ENCODE measurements at regions not wholly inside any gene's neighbourhood (a gene's known extent, or its start where the extent isn't known, plus 50 kb on each side); places are given as distances from the start of the nearest gene placed in this dataset.

GRCh38 chr4:20512033-20512792 lies 188.0 kb upstream of the PACRGL start:
- intact Hi-C loops (cut with DNase I): no loop called here
- Histone ChIP-seq H3K27me3 (no peaks in the 10 kb centered on the region), H3K4me3 (no peak overlapping the region), H3K4me1 (no peaks in the 10 kb centered on the region), H3K9me3 (no peaks in the 10 kb centered on the region), H3K27ac (peak overlapping the region in 2 of 10 donors; percentile 4 to 17), H3K36me3 (no peaks in the 10 kb centered on the region)
- peak in 4 of 8 donors; percentile 27 to 82 (median 63) for ATAC-seq
- 53 to 60% methylated on average over 7 of the region's 7 CpGs for WGBS, 2 donors
- no peak for TF ChIP-seq CTCF (IDR thresholded peaks at IDR 0.05)
- DNase-seq: peak in 1 of 2 donors; percentile 20

DNA sequence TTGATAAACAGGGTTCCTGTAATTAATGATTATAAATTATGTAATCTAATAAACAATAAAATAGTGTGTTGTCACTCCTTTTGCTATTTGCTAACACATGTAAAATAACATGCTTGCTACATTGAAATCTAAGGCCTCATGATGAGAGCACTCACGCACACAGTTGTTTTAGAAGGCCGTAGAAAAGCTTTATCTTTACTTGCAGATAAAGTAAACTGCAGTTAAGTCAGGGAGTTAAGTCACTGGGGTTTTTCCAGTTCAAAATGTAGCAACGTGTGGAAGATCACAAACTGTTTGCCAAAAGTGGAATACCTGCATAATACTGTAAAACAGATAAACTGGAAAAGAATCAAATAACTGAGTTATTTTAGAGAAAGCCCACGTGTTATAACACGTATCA lies 187.3 kb upstream of the PACRGL start:
- H3K4me3 ChIP-seq: no peak overlapping the region
- no peak for TF ChIP-seq CTCF (IDR thresholded peaks at IDR 0.05)
- no peaks in the 10 kb centered on the region for H3K4me1 ChIP-seq
- H3K27ac ChIP-seq: no peak overlapping the region
- no peaks in the 10 kb centered on the region for H3K36me3 ChIP-seq
- H3K9me3 ChIP-seq: no peaks in the 10 kb centered on the region
- WGBS, 2 donors: 60 to 63% methylated on average over 5 of the region's 5 CpGs
- DNase-seq (no peak), ATAC-seq (no peak)
- H3K27me3 ChIP-seq: no peaks in the 10 kb centered on the region
- intact Hi-C loops (cut with DNase I): no loop called here

DNA sequence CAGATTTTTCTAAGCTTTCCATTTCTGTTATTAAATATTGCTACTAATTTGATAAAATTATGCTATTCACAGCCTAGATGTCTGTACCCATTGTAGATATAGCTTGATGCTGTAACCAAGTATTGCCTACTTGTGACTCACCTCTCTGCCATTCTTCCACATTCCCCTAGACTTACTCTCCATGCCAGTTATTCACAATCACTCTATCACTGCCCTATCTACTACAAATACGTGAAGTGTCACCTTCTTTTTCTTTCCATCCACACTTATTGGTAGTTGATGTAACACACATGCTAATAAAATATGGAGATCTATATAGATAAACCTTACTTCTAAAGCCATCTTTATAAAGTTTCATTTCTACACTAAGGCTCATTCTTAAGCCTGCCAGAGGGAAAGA lies 179.4 kb upstream of the PACRGL start:
- Histone ChIP-seq H3K4me3 (no peak overlapping the region), H3K9me3 (no peaks in the 10 kb centered on the region), H3K4me1 (no peaks in the 10 kb centered on the region), H3K27me3 (no peaks in the 10 kb centered on the region), H3K36me3 (peaks cover 0 to 6% (median 0%) of the 10 kb centered on the region in 9 donors), H3K27ac (no peak overlapping the region)
- no peak for DNase-seq
- no peak for TF ChIP-seq CTCF (IDR thresholded peaks at IDR 0.05)
- intact Hi-C loops (cut with DNase I): no loop called here
- ATAC-seq: no peak
- WGBS, 2 donors: 85 to 86% methylated on average over 1 of the region's 1 CpG

GRCh38 chr4:20528508-20528907 lies 171.8 kb upstream of the PACRGL start:
- H3K9me3 ChIP-seq: no peaks in the 10 kb centered on the region
- no peak overlapping the region for H3K4me3 ChIP-seq
- no peaks in the 10 kb centered on the region for H3K27me3 ChIP-seq
- TF ChIP-seq CTCF (IDR thresholded peaks at IDR 0.05): no peak
- DNase-seq: no peak
- no peak overlapping the region for H3K27ac ChIP-seq
- WGBS, 2 donors: 92 to 93% methylated on average over 1 of the region's 1 CpG
- peaks cover 0 to 13% (median 0%) of the 10 kb centered on the region in 9 donors for H3K36me3 ChIP-seq
- no peaks in the 10 kb centered on the region for H3K4me1 ChIP-seq
- intact Hi-C loops (cut with DNase I): no loop called here
- no peak for ATAC-seq

Measured in heart right ventricle (tissue), 16 donors.